GM21737 (cell line): ENCODE measurements at regions not wholly inside any gene's neighbourhood (a gene's known extent, or its start where the extent isn't known, plus 50 kb on each side); places are given as distances from the start of the nearest gene placed in this dataset.

Experiments
- ATAC-seq: cut with Tn5 transposase; IDR thresholded peaks from one replicate; pipeline ENCODE4 v1.9.1; 2021; ENCODE audit warnings: mild to moderate bottlenecking, moderate library complexity; ENCODE audit not compliant: unreplicated experiment

GRCh38 chr18:56038171-56039030 lies 450.4 kb upstream of the TCF4 start:
- ATAC-seq, result no peak

GRCh38 chr18:56036741-56037140 lies 448.7 kb upstream of the TCF4 start:
- ATAC-seq, result no peak

- ATAC-seq, result no peak
These were observed 447.6 kb upstream of the TCF4 start for GRCh38 chr18:56035546-56035945.

DNA sequence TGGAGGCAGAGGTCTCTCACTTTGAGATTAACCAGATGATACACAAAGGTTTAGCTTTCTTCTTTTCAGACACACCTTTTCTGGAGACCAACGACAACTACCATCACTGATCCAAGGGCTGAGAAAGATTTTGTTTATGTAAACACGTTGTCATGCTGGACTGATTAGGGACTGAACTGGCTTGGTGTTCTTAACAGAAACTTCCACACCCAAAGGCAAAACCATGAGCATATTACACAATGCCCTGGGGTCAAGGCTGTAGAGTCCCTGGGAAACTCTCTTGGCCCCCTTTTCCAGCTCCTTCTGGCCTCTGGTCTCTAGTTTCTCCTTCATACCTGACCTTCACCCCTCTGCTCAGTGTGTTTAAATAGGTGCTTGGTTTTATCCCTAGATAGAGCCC lies 447.0 kb upstream of the TCF4 start:
- ATAC-seq, result no peak

DNA sequence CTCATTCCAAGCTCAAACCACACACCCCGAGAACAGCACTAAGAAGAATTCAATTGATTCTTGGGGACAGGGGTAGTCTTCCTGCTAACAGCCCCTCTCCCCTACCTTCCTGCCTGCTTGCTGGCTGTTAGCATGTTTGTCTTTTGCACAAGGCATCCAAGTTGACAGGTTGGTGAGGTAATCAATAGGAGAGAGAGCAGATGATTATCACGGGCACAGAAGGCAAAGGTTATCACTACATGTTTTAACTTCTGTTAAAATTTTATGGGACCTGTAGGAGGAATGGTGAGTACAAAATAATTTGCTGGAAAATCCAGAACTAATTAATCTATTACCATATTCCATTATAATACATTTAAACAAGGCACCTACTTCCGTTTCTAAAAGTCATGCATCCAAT lies 442.1 kb upstream of the TCF4 start:
- no peak for ATAC-seq

DNA sequence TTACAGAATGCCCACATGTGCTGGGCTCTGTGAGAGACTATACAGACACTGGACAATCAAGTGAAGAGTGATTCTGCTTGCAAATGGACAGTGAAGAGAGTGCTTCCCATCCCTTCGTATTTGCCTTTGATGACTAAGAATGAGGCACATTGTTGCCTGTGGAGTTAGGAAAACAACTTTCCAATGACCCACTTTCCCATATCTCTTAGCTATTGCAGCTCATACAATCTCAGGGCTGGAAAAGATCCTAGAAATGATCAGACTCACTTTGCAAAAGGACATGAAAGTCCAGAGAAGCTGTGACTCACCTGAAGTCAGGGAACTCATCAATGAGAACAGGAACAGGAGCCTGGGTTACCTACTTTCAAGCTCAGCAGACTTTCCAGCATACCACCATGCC lies 440.5 kb upstream of the TCF4 start:
- ATAC-seq, result no peak

DNA sequence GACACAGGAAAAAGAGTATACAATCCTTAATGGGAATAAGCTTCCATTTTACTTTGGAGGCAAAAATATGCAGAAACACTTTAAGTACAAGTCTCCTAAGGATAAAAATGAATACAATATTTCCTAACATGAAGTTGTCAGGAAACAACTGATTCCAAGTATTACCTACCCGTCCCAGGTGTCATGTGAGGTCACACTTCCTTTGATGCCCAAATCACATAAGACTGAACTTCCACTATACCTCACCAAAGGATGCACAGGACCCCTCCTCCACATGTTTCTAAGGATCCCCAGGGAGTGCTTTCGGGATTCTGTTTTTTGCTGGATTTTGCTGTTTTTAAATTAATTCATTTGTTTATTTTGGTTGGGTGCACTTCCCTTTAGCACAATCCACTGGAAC lies 438.5 kb upstream of the TCF4 start:
- no peak for ATAC-seq

GRCh38 chr18:56021809-56022195 lies 433.8 kb upstream of the TCF4 start:
- ATAC-seq, result no peak

DNA sequence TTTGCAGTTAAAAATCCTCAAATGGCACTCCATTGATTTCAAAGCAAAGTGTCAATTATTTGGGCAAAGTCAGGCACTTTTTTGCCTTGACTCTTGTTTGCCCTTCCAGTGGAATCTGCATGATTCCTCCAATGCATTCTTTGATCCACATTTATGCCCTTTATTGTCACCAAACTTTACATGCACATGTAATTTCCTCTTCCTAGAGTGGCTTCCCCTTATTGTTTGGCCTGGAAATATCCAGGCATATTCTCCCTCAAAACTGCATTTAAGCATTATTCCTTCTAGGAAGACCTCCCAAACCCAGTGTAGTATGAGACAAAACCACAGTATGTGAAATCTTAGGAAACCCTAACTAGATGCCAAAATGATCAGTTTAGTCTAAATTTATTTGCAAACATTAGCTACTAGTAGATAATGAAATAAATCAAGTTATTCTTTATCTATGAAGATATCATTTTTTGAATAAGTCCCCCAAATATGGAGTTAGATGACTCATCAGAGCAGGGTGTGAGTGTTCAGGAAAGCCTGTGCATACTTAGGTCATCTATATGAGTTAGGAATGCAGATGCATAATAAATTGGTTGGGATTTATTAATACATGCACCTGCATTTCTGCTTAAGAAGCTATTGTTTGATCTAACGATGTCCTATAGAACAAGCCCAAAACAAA lies 433.3 kb upstream of the TCF4 start:
- ATAC-seq, result no peak

DNA sequence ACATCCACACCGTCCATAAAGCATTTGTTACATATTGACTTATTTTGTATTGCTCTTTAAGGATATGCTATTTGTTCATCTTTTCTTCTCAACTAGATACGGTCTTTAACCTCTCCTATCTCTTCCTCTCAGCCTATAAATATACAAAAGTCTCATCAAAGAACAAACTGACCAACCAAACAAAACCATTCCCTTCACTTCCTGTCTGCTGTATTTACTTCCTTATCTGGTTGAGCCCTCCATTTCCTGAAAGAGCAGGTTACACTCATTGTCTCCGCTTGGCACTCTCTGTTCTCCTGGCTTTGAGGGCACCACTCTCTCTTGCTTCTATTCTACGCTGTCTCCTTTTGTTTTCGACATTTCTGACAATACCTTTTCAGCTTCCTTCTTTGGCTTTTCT lies 431.9 kb upstream of the TCF4 start:
- ATAC-seq, result no peak

DNA sequence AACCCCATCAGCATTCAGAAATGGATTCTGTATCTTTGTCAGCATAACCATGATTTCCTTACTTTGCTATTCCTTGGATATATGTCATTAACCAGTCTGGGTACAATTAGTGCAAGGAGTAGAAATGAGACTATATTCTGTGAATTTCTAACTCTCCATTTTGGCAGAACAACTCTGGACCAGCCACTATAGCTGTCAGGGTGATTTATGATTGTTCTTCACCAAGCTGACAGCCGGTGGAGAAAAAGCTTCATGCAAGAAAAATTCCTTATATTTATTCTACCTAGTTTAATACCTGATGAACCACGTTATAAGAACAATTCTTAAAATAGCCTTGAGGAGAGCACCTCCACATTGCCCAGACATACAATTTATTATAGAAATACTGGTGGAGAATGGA lies 431.2 kb upstream of the TCF4 start:
- no peak for ATAC-seq

- no peak for ATAC-seq
These were observed 421.4 kb upstream of the TCF4 start for GRCh38 chr18:56009411-56009810.

GRCh38 chr18:56003720-56004088 lies 415.7 kb upstream of the TCF4 start:
- ATAC-seq, result no peak

DNA sequence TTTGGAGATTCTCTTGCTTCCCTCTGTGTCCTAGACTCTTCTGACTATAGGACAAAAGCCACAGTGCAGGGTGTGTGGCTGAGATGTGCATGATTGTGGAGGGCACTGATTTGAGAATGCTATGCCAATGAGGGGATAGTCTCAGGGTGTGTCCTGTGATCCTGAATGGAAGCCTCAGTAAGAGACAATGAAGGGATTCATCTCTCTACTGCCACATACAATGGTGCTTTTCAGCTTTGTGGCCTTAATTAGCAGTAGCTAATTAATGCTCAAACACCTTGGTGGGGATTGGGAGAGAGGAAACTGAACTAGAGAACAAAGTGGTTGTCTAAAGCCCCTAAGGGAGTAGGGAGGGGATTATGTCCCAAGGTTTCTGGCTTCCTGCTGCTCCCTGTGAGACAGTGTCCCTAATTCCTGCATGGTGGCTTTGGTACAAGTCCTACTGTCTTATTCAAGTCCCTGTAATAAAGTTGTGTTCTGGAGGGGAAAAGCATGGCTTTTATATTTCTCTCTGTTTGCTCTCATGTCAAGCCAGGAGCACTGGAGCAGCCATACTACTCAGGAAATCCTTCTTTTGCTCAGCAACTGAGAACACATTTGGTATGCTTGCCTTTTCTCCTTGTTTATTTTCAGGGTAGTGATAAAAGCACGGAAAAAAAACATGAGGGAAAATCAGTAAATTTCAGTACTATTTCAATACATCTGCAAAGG lies 415.2 kb upstream of the TCF4 start:
- ATAC-seq, result no peak

- no peak for ATAC-seq
These were observed 413.6 kb upstream of the TCF4 start for GRCh38 chr18:56001576-56001975.

DNA sequence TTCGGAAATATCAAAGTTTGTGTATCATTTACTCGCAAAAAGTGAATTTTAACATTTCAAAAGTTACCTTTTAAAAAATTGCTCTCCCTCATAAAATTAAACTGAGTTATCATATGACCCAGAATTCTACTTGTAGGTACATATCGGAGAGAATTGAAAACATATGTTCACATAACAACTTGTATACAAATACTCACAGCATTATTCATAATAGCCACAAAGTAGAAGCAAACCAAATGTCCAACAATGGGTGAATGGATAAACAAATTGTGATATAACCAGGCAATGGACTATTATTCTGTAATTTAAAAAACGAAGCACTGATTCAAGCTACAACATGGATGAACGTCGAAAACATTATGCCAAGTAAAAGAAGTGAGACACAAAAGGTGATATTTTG lies 412.0 kb upstream of the TCF4 start:
- ATAC-seq, result no peak

GRCh38 chr18:55999641-56000040 lies 411.6 kb upstream of the TCF4 start:
- ATAC-seq, result no peak

DNA sequence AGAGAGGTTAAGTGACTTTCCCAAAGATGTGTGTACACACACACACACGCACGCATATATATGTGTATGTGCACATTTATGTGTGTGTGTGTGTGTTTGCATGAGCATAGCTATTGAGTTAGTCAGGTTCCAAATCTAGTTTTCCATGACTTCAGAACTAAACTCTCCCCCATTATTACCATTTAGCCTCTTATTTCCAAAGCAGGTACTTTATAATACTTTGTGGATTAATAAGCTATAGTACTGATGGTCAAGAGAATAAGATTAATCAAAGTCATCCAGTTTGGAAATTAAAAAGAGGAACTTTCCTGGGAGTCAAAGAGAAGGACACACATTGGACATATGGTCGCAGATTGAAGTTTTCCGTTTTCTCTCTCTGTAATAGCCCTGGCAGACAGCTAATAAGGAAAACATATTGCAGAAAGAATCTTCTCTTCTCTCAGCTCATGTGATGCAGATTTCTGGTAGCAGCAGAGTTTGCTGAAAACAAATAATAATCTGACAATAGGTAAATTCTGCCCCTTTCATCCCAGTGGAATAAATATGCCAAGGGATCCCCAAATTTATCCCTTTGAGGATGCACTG lies 410.9 kb upstream of the TCF4 start:
- no peak for ATAC-seq

DNA sequence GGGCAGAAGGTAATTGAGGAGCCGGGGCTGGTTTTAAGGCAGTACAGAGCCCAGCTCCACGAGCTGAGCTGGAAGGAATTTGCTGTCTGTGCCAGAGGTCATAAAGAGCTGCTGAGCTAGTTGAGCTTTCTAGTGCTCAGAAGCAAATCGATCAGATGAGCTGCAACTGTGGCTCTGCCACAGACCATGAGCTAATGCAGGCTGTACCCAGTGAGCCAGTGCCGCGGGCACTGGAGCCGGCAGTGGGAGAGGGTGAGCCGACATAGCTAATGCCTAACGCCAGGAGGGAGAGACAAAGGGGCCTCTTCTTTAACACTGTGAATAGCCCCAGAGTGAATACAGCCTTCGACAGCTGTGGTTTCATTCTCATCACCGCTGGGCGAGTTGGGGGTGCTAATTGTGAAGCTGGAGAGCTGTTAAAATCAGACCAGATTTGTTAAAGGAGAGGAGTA lies 410.1 kb upstream of the TCF4 start:
- no peak for ATAC-seq

DNA sequence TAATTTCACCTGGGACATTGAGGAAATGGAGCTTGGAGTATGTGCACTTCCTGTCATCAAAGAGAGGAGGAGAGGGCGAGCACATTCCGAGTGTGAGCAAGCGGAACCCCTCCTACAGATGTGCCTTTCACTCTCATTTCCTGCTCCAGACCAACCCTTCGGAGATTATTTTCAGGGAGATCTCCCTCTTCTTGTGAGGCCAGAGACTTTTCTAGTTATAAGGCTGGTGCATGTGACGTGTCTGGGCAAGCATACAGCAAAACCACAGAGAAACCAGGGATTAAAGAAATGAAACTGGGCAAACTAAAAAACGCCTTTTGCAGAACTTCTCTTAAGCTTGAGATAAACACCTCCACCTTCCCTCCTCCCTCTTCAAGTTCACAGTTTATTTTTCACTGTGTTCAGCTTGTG lies 409.2 kb upstream of the TCF4 start:
- ATAC-seq, result no peak

GRCh38 chr18:55996717-55997116 lies 408.7 kb upstream of the TCF4 start:
- no peak for ATAC-seq

- no peak for ATAC-seq
These were observed 402.2 kb upstream of the TCF4 start for GRCh38 chr18:55990186-55990585.
